Psoas muscle (tissue), 7 donors: ENCODE measurements at regions not wholly inside any gene's neighbourhood (a gene's known extent, or its start where the extent isn't known, plus 50 kb on each side); places are given as distances from the start of the nearest gene placed in this dataset.

ENCODE experiments used
- ATAC-seq, 4 donors: fragments of 200-7000 bp; cut with Tn5 transposase; one replicate each; pipeline ENCODE4 v1.9.1; 2020; ENCODE audit warnings: moderate library complexity in 3 of 4, mild to moderate bottlenecking in 2 of 4
- DNase-seq, 2 donors: peaks; one replicate each; pipeline ENCODE4 v3.0.0-alpha.2; 2020
- H3K27ac ChIP-seq: fragments of 200-600 bp; one replicate; pipeline ENCODE4 v1.8.0; 2022
- H3K27me3 ChIP-seq, 3 donors: fragments of 200-600 bp in 1 of 3; one replicate each; pipeline versions ENCODE4 v1.6.1 to v1.8.0; 2013 to 2022; ENCODE audit warnings: low read length in 2 of 3, mild to moderate bottlenecking in 2 of 3, moderate library complexity in 1 of 3; ENCODE audit not compliant: insufficient read depth in 3 of 3
- H3K36me3 ChIP-seq, 2 donors: fragments of 200-600 bp in 1 of 2; one replicate each; pipeline versions ENCODE4 v1.6.1 to v1.8.0; 2013 to 2022; ENCODE audit warnings: low read depth in 1 of 2, mild to moderate bottlenecking in 1 of 2, moderate library complexity in 1 of 2; ENCODE audit not compliant: insufficient read depth in 1 of 2
- H3K4me1 ChIP-seq: fragments of 200-600 bp; one replicate; pipeline ENCODE4 v1.8.0; 2022
- H3K4me3 ChIP-seq: fragments of 200-600 bp; one replicate; pipeline ENCODE4 v1.8.0; 2022; ENCODE audit warnings: mild to moderate bottlenecking
- H3K9me3 ChIP-seq: fragments of 200-600 bp; one replicate; pipeline ENCODE4 v1.8.0; 2022
- CTCF ChIP-seq: fragments of 200-600 bp; IDR thresholded peaks from one replicate; pipeline ENCODE4 v1.8.0; 2022; ENCODE audit warnings: antibody characterized with exemption
- WGBS, 3 donors: extraction: QIAGEN DNeasy Blood & Tissue Kit; methylation state at CpG; one replicate each; pipeline versions ENCODE4 v1.1.6 to v1.1.7; 2013; 5-methylcytosine and 5-hydroxymethylcytosine counted together
- intact Hi-C, 2 donors: fragments of 100-400 bp; cut with DNase I; formaldehyde crosslinking; loops; one replicate each; pipeline versions ENCODE4 v1.11.0 to v1.14.2; 2022
- donor health status: healthy with polysubstance abuse.
- donor health status: DM: no; HTN: no; CAD: no; lungs with moderate emphysema.
- donor health status: Bipolar disorder and iron deficiency.
- donor health status: healthy.
- donor health status: DM: yes; HTN: yes; CAD: no.
- donor health status: DM: no; HTN: no; CAD: no.
- donor health status: DM: yes; HTN: yes; CAD: no.

- Histone ChIP-seq H3K4me1 (no peaks in the 10 kb centered on the region), H3K27ac (no peak overlapping the region), H3K36me3 (no peaks in the 10 kb centered on the region), H3K4me3 (no peak overlapping the region), H3K9me3 (no peaks in the 10 kb centered on the region), H3K27me3 (no peaks in the 10 kb centered on the region)
- intact Hi-C loops, result no loop called here
- TF ChIP-seq CTCF, result no peak
- DNase-seq, result no peak
- 60 to 73% (median 61%) methylated on average over 6 of the region's 6 CpGs for WGBS, 3 donors
- ATAC-seq, result no peak
Measured at GRCh38 chr10:76736815-76737618, 900.6 kb downstream of the KCNMA1 start.

- DNase-seq (no peak), ATAC-seq (no peak)
- Histone ChIP-seq H3K27me3 (no peaks in the 10 kb centered on the region), H3K4me1 (no peaks in the 10 kb centered on the region), H3K9me3 (no peaks in the 10 kb centered on the region), H3K36me3 (no peaks in the 10 kb centered on the region), H3K4me3 (no peak overlapping the region), H3K27ac (no peak overlapping the region)
- intact Hi-C loops, result no loop called here
- WGBS, 3 donors, result 73 to 81% (median 77%) methylated on average over 4 of the region's 4 CpGs
- no peak for TF ChIP-seq CTCF
Measured at GRCh38 chr10:76736392-76736791, 901.2 kb downstream of the KCNMA1 start.

GRCh38 chr10:76735866-76736265 is 901.7 kb downstream of the KCNMA1 start:
- no peaks in the 10 kb centered on the region for H3K36me3 ChIP-seq
- ATAC-seq, result no peak
- H3K9me3 ChIP-seq, result no peaks in the 10 kb centered on the region
- no peaks in the 10 kb centered on the region for H3K4me1 ChIP-seq
- no peaks in the 10 kb centered on the region for H3K27me3 ChIP-seq
- no peak overlapping the region for H3K27ac ChIP-seq
- no peak overlapping the region for H3K4me3 ChIP-seq
- no peak for TF ChIP-seq CTCF
- intact Hi-C loops, result no loop called here
- no peak for DNase-seq
- 77 to 83% (median 79%) methylated on average over 2 of the region's 2 CpGs for WGBS, 3 donors

GRCh38 chr10:76733441-76733936 is 904.1 kb downstream of the KCNMA1 start:
- no peak for DNase-seq
- H3K9me3 ChIP-seq, result no peaks in the 10 kb centered on the region
- no peaks in the 10 kb centered on the region for H3K4me1 ChIP-seq
- intact Hi-C loops, result no loop called here
- no peaks in the 10 kb centered on the region for H3K27me3 ChIP-seq
- 76 to 80% (median 77%) methylated on average over 5 of the region's 5 CpGs for WGBS, 3 donors
- no peak for ATAC-seq
- H3K4me3 ChIP-seq, result no peak overlapping the region
- no peak overlapping the region for H3K27ac ChIP-seq
- H3K36me3 ChIP-seq, result no peaks in the 10 kb centered on the region
- no peak for TF ChIP-seq CTCF

- DNase-seq (no peak), ATAC-seq (no peak)
- intact Hi-C loops, result no loop called here
- H3K4me3 ChIP-seq, result no peak overlapping the region
- no peak for TF ChIP-seq CTCF
- H3K36me3 ChIP-seq, result no peaks in the 10 kb centered on the region
- H3K4me1 ChIP-seq, result no peaks in the 10 kb centered on the region
- H3K9me3 ChIP-seq, result no peaks in the 10 kb centered on the region
- H3K27ac ChIP-seq, result no peak overlapping the region
- 85 to 97% (median 90%) methylated on average over 3 of the region's 3 CpGs for WGBS, 3 donors
- no peaks in the 10 kb centered on the region for H3K27me3 ChIP-seq
Measured at GRCh38 chr10:76732306-76732705, 905.3 kb downstream of the KCNMA1 start.
